Iris pigment epithelial cell (primary cell): ENCODE measurements at regions not wholly inside any gene's neighbourhood (a gene's known extent, or its start where the extent isn't known, plus 50 kb on each side); places are given as distances from the start of the nearest gene placed in this dataset.

Source experiments
- DNase-seq: peaks from one replicate; pipeline ENCODE4 v3.0.0-alpha.2; 2011; ENCODE audit warnings: low read depth

DNA sequence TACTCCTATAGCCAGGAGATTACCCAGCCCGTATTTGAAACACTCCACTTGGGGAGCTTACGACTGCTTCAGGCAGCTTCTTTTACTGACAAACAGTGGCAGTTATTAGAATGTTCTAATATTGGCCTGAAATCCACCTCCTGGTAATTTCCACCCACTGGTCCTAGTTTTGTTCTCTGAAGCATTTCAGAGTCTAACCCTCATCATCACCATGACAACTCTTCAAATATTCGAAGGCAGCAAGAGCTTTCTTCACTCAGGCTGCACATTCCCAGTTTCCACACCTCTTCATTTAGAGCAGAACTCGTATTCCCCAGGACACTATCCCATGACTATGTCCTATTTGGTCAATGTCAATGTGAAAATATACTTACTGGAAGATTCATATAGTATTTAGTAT is 325.6 kb downstream of the UBE3D start:
- DNase-seq, result no peak

DNA sequence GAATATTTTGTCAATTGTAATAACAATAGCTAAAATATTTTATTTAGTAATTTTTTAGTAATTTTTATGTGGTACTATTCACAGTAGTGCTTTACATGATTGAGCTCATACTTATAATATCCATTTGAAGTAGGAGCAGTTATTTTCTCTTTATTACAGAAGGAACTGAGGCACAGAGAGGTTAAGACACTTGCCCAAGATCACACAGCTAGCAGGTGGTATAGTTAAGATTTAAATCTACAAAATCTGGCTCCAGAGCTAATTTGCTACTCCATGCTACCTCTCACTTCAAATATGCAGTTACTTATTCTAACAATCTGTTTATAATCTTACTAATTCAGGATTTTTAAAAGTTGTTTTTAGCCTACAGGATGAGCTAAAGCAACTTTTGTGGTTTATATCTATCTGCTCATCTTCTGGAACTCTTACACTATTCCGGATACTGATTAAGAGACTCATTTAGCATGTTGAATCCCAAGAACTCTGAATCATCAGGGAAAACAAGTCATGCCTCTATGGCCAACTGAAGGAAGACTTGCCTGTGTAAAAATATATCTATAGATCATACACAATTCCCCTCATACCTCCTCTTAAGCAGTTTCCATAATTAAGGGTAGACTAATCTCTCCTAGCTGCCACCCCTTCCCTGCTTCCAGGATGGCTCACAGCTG is 324.2 kb downstream of the UBE3D start:
- DNase-seq, result no peak

GRCh38 chr6:82741996-82742385 is 323.6 kb downstream of the UBE3D start:
- no peak for DNase-seq

DNA sequence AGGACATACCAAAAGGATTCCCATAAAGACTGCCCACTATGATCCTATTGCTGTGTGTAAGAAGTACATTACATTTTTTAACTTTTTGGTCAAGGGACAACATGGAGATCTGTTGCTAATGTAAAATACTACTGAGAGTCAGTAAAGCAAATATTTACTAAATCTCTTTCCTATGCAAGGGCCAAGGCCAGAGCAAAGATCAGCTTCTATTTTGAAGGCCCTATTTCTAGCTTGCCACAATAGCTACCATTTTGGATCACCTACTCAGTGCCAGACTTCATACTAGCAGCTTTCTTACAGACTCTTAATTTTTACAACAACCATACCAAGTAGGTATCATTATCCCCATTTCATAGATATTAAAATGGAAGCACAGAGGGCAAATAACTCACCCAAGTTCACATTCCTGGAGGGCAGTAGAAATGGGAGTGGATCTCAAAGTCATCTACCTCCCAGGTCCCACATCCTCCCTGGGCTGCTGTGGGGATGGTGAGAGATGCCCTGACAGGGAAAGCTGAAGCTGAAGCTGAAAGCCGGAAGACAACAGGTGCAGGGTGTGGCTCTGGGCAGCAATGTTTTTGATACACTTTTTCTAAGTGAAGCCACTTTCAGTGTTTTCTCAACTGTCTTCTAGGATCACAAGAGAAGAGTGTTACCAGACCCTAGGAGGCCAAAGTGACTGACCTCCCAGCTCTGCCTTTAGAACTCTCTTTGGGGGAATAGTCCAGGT is 321.2 kb downstream of the UBE3D start:
- no peak for DNase-seq

- peak; percentile 5 for DNase-seq
These were observed 315.1 kb downstream of the UBE3D start for GRCh38 chr6:82750556-82750955.

DNA sequence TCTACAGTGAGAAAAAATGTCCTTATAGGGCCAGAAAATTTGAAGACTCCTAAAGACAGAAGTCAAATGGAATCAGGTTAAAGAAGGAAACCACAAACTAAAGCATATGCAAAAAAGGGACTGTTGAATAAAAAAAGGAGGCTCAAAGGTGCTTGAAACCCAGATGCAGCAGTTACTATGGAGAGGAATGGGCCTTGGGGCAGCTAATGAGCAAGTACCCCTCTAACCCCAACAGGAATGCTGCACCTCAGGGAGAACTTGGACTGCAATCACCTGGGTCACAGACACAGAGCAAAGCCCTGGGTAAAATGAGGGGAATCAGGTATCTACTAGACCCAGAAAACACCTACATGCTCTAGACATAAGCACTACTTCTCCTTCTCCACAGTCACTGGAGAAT is 313.9 kb downstream of the UBE3D start:
- no peak for DNase-seq

DNA sequence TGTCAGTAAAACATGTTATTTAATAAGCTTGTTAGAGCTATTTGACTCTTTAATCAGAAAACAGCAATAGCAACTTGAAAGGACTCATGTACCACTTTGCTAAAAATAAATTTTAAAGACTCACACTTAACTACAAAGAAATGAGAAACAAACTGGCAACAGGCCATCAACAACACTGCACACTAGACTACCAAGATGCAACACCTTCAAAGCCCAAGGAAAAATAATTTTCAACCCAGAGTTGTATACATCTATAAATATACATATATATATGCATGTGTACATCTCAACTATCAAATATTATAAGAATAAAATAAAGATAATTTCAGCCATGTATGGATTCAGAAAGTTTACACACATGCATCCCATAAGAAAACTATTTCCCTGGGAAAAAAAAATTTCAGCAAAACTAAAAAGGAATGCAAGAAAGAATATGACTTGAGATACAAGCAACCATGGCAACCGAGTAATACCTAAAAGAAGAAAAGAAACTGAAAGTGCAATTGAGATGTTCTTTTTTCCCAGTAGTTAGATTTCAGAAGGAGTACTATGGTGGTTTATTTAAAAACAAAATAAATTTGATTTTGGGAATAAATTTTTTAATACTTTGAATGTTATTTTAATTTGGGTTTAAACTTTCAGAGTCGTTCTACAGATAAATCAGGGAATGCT is 303.8 kb downstream of the UBE3D start:
- DNase-seq, result no peak

- no peak for DNase-seq
These were observed 299.2 kb downstream of the UBE3D start for GRCh38 chr6:82766476-82766875.

- no peak for DNase-seq
These were observed 298.6 kb downstream of the UBE3D start for GRCh38 chr6:82767037-82767436.

DNA sequence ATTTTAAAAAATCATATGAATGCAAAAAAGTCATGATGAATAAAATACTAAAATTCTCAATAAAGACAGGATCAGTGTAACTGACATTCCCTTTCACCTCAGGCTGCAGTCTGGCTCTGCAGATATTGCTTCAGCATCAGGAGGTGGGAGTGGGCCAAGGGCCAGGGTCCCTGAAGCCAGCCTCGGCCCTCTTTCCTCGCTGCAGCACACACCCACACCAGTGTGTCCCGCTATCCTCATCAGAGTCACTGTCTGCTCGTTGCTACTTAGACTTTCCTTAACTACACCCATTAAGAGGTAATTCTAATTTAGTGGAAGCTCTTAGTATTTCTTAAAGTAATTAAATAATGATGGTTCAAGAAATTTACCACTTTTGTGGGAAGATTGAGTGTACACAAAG is 298.2 kb downstream of the UBE3D start:
- no peak for DNase-seq

DNA sequence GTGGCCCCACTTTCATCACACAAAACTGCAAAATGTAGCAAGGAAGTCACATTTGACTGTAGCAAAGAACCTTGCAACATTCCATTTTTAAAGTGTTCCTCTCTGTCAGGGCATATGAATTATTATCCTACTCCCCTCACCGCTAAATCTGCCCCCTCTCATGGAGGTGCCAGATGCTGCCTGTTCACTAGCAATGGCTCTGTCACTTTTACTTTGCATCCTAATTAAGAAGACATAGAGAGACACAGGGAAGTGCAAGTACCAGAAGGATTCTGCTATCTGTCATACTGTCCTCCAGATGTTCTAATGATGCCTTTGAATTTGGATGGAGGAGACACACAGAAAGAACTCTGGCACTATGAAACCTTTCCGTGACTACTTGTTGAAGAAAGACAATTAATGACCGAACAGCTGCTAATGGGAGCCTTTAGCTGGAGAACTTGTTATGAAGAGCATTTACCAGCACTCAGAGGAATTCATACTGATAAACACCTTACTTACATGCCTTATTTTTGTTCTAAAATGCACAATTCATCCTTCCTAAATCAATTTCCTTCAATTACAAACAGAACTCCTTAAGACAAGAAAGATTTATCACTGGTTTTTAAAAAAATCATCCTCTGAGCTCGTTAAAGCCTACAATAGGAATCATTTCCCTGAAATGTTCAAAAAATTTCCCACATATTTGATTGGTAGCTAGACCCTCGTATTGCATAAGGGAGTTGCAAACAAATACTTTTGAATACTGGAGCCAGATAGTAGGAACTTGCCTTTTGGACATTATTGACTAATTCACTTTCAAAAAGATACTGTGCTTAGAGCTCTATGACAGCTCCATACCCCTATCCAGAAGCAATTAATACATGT is 292.6 kb downstream of the UBE3D start:
- DNase-seq, result no peak

DNA sequence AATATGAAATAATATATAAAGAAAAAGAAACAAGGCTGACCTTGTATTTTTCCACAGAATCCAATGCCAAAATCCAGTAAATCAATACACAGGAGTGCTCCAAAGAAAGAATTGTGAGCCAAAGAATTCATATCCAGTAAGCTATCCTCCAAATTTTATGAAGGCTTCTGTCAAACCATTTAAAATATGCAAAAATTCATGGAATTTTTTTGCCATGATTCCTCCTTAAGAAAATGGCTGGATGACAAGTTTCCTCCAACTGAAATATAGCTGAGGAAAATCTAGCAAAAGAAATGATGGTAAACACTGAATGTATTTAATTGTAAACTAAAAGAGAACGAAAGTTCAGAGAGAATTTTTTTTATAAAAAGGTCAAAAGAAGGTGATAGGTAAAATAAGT is 290.3 kb downstream of the UBE3D start:
- DNase-seq, result no peak

- DNase-seq, result no peak
These were observed 289.7 kb downstream of the UBE3D start for GRCh38 chr6:82775981-82776380.

DNA sequence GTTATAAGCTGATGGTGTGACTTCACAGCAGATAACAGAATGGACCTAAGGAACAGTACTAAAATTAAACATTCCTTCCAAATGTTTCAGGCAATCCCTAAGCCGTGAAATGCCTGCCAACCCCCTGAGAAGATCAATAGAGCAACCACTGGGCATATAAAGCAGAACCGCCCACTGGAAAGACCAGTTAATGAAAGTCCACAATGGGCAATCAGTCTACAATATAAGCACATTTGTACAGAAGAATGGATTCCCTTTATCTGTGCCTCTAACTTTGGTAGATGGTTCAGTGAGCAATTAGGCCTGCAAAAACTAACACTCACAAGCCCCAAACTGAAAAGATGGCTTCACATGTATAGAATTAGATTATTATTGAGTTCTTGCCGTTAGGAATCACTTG is 286.6 kb downstream of the UBE3D start:
- DNase-seq, result no peak

DNA sequence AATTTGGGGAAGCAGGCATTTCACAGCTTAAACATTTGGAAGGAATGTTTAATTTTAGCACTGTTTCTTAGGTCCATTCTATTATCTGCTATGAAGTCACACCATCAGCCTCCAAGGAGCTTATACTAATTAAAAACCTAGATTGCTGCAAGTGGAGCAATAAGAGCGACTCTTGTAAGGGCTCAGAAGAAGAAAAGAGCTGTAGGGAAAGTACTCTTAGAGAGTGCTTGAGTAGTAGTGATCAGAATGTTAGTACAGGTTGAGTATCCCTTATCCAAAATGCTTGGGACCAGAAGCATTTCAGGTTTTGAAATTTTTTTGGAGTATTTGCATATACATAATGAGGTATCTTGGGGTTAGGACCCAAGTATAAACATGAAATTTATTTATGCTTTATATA is 285.3 kb downstream of the UBE3D start:
- no peak for DNase-seq

DNA sequence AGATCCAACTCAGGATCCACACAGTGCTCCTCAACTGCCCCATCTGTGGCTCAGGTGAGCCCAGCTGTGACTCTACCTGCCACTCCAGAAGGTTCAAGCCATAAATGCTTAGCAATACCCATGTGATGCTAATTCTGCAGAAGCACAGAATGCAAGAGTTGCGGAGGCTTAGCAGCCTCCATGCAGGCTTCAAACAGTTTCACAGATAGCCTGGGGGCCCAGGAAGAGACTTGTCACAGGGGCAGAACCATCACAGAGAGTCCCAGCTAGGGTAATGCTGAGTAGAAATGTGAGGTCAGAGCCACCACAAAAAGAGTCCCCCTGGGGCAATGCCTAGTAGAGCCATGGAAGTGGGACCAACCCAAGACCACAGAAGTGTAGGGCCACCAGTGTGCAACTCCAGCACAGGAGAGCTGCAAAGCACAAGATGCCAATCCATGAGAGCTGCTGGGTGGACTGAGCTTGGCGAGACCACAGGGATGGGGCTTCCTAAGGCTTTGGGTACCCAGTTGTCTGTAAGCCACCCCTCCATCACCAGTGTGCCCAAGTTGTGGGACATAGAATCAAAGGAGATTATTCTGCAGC is 283.9 kb downstream of the UBE3D start:
- DNase-seq, result no peak

GRCh38 chr6:82783587-82784236 is 281.9 kb downstream of the UBE3D start:
- no peak for DNase-seq

- peak; percentile 15 for DNase-seq
These were observed 280.4 kb downstream of the UBE3D start for GRCh38 chr6:82785206-82785605.

- no peak for DNase-seq
These were observed 279.4 kb downstream of the UBE3D start for GRCh38 chr6:82786248-82786647.

- DNase-seq, result no peak
These were observed 269.7 kb downstream of the UBE3D start for GRCh38 chr6:82795940-82796339.

- DNase-seq, result no peak
These were observed 264.6 kb downstream of the UBE3D start for GRCh38 chr6:82801083-82801482.
